Type B pancreatic cell (in vitro differentiated cells): ENCODE measurements at regions not wholly inside any gene's neighbourhood (a gene's known extent, or its start where the extent isn't known, plus 50 kb on each side); places are given as distances from the start of the nearest gene placed in this dataset.

Source experiments
- DNase-seq: peaks from one replicate; pipeline ENCODE4 v3.0.0; 2021; ENCODE audit warnings: mixed read lengths; ENCODE audit not compliant: unreplicated experiment; ENCODE audit errors: extremely low spot score
- H3K27ac Mint-ChIP-seq: 2 replicates; pipeline ENCODE4 v1.8.0; 2021; ENCODE audit warnings: mild to moderate bottlenecking, mixed read lengths
- H3K27me3 Mint-ChIP-seq: 2 replicates; pipeline ENCODE4 v1.8.0; 2021; ENCODE audit warnings: mixed read lengths
- H3K36me3 Mint-ChIP-seq: 2 replicates; pipeline ENCODE4 v1.8.0; 2021; ENCODE audit warnings: mixed read lengths
- H3K4me1 Mint-ChIP-seq: one replicate; pipeline ENCODE4 v1.8.0; 2021; ENCODE audit warnings: mixed read lengths; ENCODE audit not compliant: unreplicated experiment
- H3K4me3 Mint-ChIP-seq: 2 replicates; pipeline ENCODE4 v1.8.0; 2021; ENCODE audit warnings: mild to moderate bottlenecking, mixed read lengths
- H3K9me3 Mint-ChIP-seq: 2 replicates; pipeline ENCODE4 v1.8.0; 2021; ENCODE audit warnings: mixed read lengths
- CTCF ChIP-seq: fragments of 200-600 bp; sonication (generic); conservative IDR thresholded peaks from 2 replicates; pipeline ENCODE4 v1.5.0; 2021; ENCODE audit warnings: antibody characterized with exemption, mild to moderate bottlenecking

- H3K4me1 Mint-ChIP-seq, result peaks cover 16% of the 10 kb centered on the region
- no peaks in the 10 kb centered on the region for H3K9me3 Mint-ChIP-seq
- DNase-seq, result no peak
- H3K27ac Mint-ChIP-seq, result no peak overlapping the region
- H3K27me3 Mint-ChIP-seq, result peaks cover 4% of the 10 kb centered on the region
- no peak for TF ChIP-seq CTCF
- H3K36me3 Mint-ChIP-seq, result no peaks in the 10 kb centered on the region
- no peak overlapping the region for H3K4me3 Mint-ChIP-seq
Observed at GRCh38 chr9:108637340-108637739, 218.4 kb downstream of the ACTL7B start.

GRCh38 chr9:108636013-108636412 lies 219.8 kb downstream of the ACTL7B start:
- no peaks in the 10 kb centered on the region for H3K9me3 Mint-ChIP-seq
- no peak overlapping the region for H3K4me3 Mint-ChIP-seq

DNA sequence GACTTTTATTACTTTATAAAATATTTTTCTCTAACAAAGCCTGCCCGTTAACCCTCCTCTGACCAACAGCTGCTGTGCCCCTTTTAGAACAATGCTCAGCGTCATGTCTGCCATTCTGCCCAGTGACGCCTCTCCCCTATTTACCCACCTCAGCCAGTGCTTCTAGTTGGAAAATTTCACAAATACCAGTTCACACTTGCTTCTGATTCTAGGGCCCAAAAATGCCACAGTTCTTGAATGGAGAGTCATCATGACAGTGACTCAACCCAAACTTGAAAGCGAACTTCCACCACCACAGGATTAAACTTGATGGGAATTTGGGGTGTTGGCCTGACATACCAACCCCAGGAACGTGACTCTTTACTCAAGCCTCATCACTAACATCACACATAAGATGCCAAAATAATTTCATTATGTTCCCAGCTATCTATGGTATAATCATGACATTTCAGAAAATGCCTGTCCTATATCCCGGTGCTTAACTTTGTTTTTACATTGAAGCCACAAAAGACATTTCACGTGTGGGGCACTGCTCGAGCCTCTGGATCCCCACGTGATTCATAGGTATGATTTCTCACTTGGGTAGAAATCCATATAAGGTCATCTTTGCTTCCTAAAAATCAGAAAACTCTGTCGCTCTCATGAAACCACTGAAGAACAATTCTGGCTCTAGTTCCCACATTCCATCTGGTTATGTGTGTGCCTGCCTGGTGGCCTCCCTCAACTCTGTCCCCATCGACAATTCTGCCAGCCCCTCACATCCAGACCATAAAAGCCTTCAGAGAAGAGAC lies 220.9 kb downstream of the ACTL7B start:
- peaks cover 4% of the 10 kb centered on the region for H3K27me3 Mint-ChIP-seq
- peaks cover 16% of the 10 kb centered on the region for H3K4me1 Mint-ChIP-seq
- DNase-seq, result no peak
- no peaks in the 10 kb centered on the region for H3K36me3 Mint-ChIP-seq
- TF ChIP-seq CTCF, result no peak
- H3K9me3 Mint-ChIP-seq, result no peaks in the 10 kb centered on the region
- H3K27ac Mint-ChIP-seq, result no peak overlapping the region
- no peak overlapping the region for H3K4me3 Mint-ChIP-seq

More at GRCh38 chr9:108636013-108636412, 219.8 kb downstream of the ACTL7B start:
- DNase-seq, result no peak
- no peak for TF ChIP-seq CTCF
- no peak overlapping the region for H3K27ac Mint-ChIP-seq
- H3K27me3 Mint-ChIP-seq, result peaks cover 4% of the 10 kb centered on the region
- H3K36me3 Mint-ChIP-seq, result no peaks in the 10 kb centered on the region
- H3K4me1 Mint-ChIP-seq, result peaks cover 16% of the 10 kb centered on the region

DNA sequence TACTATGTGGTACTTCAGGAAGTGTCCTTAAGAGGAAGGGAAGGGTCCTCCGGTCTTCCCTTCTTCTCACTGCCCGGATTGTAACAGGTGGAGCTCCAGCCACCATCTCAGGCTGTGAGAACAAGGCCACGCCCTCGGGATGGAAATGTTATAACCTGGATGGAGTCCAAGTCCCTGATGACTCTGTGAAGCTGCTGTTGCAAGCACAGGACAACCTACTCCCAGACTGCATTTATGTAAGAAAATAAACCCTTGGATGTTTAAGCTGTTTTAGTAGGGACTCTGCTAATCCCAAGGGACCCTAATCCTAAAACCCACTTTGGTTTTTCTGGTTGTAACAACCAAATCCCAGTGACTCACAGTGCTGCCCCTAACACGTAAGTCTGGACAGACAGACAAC lies 221.6 kb downstream of the ACTL7B start:
- no peak for DNase-seq
- no peaks in the 10 kb centered on the region for H3K36me3 Mint-ChIP-seq
- TF ChIP-seq CTCF, result no peak
- no peak overlapping the region for H3K4me3 Mint-ChIP-seq
- H3K9me3 Mint-ChIP-seq, result no peaks in the 10 kb centered on the region
- no peak overlapping the region for H3K27ac Mint-ChIP-seq
- H3K27me3 Mint-ChIP-seq, result no peaks in the 10 kb centered on the region
- H3K4me1 Mint-ChIP-seq, result peaks cover 16% of the 10 kb centered on the region

DNA sequence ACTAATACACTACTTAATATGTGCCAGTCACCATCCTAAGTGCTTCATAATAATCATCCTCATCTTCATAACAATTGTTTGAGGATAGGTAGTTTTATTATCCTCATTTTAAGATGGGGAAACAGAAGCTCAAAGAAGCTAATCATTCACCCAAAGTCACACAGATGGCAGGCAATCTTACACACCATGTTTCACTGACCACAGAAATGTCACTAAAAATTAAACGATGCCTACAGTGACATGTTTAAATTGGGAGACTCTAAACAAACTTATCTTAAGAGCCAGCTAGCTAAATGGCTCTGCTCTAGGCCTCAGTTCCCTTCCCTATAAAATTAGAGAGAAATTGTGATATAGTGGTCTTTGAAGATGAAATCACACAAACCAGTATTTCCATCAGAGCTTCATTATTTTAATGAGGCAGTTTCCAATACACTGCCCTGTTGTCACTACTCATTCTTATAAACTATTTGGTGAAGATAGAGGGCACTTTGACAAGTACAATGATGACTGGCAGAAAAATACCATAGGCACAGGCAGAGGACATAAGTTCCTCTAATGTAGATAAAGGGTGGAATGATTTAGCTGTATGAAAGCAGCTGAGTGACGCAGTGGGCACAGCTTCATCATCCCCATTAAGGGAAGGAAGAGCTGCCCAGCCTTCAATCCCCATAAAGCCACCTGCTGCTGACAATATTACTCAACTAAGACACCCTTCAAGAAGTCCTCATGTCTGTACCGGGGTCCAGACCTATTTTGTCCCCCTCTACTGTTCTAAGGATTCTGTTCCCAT lies 224.1 kb downstream of the ACTL7B start:
- no peak for TF ChIP-seq CTCF
- no peak for DNase-seq
- Mint-ChIP-seq H3K9me3 (no peaks in the 10 kb centered on the region), H3K4me1 (peaks cover 8% of the 10 kb centered on the region), H3K36me3 (no peaks in the 10 kb centered on the region), H3K27me3 (no peaks in the 10 kb centered on the region), H3K4me3 (no peak overlapping the region), H3K27ac (no peak overlapping the region)
